ENCODE measurements at regions not wholly inside any gene's neighbourhood (a gene's known extent, or its start where the extent isn't known, plus 50 kb on each side); places are given as distances from the start of the nearest gene placed in this dataset.

GRCh38 chr6:144835322-144835973, 550.3 kb downstream of the UTRN start:
- no peak for DNase-seq (ENCODE audit: low read depth)

- no peak for DNase-seq (ENCODE audit: low read depth)
These were observed 555.5 kb downstream of the UTRN start for GRCh38 chr6:144840619-144841018.

GRCh38 chr6:144843701-144844100, 558.6 kb downstream of the UTRN start:
- no peak for DNase-seq (ENCODE audit: low read depth)

GRCh38 chr6:144844596-144844995, 559.5 kb downstream of the UTRN start:
- no peak for DNase-seq (ENCODE audit: low read depth)

GRCh38 chr6:144845186-144845585, 560.1 kb downstream of the UTRN start:
- DNase-seq (ENCODE audit: low read depth), result no peak

- no peak for DNase-seq (ENCODE audit: low read depth)
These were observed 562.8 kb downstream of the UTRN start for GRCh38 chr6:144847916-144848315.

- no peak for DNase-seq (ENCODE audit: low read depth)
These were observed 564.8 kb downstream of the UTRN start for GRCh38 chr6:144849920-144850319.

- DNase-seq (ENCODE audit: low read depth), result no peak
These were observed 568.5 kb downstream of the UTRN start for GRCh38 chr6:144853603-144854002.

GRCh38 chr6:144854654-144855053, 569.5 kb downstream of the UTRN start:
- DNase-seq (ENCODE audit: low read depth), result no peak

- DNase-seq (ENCODE audit: low read depth), result no peak
These were observed 570.2 kb downstream of the UTRN start for GRCh38 chr6:144855375-144855774.

GRCh38 chr6:144855812-144856531, 570.8 kb downstream of the UTRN start:
- no peak for DNase-seq (ENCODE audit: low read depth)

GRCh38 chr6:144856622-144857021, 571.5 kb downstream of the UTRN start:
- DNase-seq (ENCODE audit: low read depth), result no peak

- DNase-seq (ENCODE audit: low read depth), result no peak
These were observed 572.0 kb downstream of the UTRN start for GRCh38 chr6:144857086-144857485.

GRCh38 chr6:144862769-144863168, 577.6 kb downstream of the UTRN start:
- DNase-seq (ENCODE audit: low read depth), result no peak

GRCh38 chr6:144867761-144868160, 582.6 kb downstream of the UTRN start:
- no peak for DNase-seq (ENCODE audit: low read depth)

GRCh38 chr6:144870782-144871181, 585.6 kb downstream of the UTRN start:
- no peak for DNase-seq (ENCODE audit: low read depth)

- DNase-seq (ENCODE audit: low read depth), result no peak
These were observed 588.7 kb downstream of the UTRN start for GRCh38 chr6:144873623-144874378.

- DNase-seq (ENCODE audit: low read depth), result no peak
These were observed 591.6 kb downstream of the UTRN start for GRCh38 chr6:144876689-144877088.

GRCh38 chr6:144877118-144877517, 592.0 kb downstream of the UTRN start:
- no peak for DNase-seq (ENCODE audit: low read depth)

- no peak for DNase-seq (ENCODE audit: low read depth)
These were observed 593.4 kb downstream of the UTRN start for GRCh38 chr6:144878577-144878976.

GRCh38 chr6:144879436-144879835, 594.3 kb downstream of the UTRN start:
- no peak for DNase-seq (ENCODE audit: low read depth)

GRCh38 chr6:144882425-144882824, 597.3 kb downstream of the UTRN start:
- no peak for DNase-seq (ENCODE audit: low read depth)

GRCh38 chr6:144883915-144884314, 598.8 kb downstream of the UTRN start:
- no peak for DNase-seq (ENCODE audit: low read depth)

All from activated T-helper 9 cell treated with anti-CD3 and anti-CD28 coated beads, Interleukin-2, amount 50 U/mL, for 16 hours (primary cell).